ENCODE measurements at regions not wholly inside any gene's neighbourhood (a gene's known extent, or its start where the extent isn't known, plus 50 kb on each side); places are given as distances from the start of the nearest gene placed in this dataset.
"Not testable (repeated sequence)": the region's sequence is repeated elsewhere in the genome, so short reads cannot be mapped to it uniquely, and the experiment has no call there.

DNA sequence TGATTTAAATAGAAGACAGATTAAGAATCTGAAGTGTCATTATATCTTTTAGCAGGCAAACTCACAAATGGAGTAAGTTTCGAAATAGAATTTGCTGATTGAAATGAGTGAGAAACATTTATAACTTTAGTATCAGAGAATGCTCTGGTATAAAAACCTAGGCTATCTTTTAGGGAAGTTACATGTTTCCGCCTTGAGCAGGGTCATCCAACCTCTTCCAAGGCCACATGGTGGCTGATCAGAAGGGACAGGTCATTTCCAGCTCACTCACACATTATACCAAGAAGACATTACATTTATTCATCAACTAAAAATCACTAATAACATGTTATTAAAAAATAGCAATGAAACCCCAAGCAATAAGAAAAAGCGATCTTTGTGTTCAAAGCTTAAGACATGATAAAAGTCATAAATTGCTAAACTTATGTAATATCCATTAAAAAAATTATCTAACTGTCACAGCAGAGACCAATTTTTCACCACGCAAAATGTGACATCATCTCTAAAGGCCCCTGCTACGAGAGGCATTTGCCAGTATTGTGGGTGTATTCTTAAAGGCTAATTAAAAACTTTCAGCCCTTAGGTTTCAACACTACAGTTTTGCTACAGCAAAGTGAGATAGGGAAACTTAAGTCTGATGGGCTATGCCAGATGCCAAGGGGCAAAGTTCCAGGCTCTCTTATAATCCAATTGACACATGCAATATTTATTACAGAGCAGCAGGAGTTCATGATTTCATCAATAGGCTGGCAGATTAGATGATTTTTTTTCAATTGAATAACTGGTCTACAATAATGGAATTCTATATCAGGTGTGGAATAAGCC is 240.4 kb upstream of the TBL1XR1 start:
- no peak for DNase-seq

GRCh38 chr3:177438596-177439220 is 241.4 kb upstream of the TBL1XR1 start:
- DNase-seq, result no peak

DNA sequence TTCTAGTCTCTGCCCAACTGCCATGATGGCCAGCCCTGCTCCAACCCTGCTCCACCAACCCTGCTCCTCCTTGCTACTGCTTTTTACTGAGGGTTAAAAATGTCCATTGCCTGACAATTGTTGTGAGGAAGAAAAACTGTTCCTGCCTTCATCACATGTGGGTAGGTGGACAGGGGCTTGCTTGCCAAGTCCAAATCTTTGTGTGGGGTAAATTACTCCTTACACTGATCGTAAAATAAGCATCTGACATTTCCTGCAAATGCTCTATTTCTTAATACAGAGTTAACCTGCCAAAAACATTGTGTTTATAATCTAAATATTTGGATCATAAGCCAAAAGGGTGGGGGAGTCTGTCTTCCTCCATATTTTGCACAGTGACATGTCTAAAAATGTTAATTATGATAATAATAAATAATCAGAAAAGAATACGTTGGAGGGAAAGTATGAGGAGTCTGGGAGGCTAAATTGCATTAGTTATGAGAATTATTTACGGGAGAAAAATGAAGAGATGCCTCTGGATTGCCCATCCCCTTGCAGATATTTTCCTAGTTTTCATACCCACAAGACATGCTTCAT is 242.5 kb upstream of the TBL1XR1 start:
- DNase-seq, result no peak

DNA sequence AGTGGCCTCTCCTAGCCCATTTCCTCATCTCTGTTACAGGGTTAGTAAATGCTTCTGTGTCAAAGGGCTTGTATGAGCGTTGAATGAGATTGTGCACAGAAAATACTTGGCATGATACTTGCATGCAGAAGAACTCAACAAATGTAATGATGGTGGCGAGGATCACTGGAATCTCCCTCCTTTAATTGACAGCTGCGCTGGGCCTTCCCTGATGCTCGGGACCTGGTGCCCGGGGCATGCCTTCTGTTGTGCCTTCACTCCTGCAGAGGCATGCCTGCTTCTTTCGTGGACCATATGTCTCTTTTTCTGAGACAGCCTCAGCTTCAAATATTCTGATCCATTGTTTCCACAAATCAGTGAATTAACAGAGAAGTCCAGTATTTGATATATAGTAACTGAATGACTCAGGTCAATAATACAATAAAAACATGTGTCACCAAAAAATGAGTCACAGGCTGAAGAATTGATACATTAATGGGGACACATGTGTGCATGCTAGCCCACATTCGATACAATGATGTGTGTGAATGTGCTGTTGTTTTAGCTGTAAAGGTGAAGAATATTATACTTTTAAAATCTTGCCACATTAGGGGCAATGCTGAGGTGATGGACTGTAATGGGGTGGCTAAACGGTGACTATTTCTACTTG is 243.3 kb upstream of the TBL1XR1 start:
- DNase-seq, result no peak

GRCh38 chr3:177441276-177441812 is 244.1 kb upstream of the TBL1XR1 start:
- no peak for DNase-seq

- peak in 1 of 2 donors; percentile 48 for DNase-seq
These were observed 244.7 kb upstream of the TBL1XR1 start for GRCh38 chr3:177441813-177442646.

DNA sequence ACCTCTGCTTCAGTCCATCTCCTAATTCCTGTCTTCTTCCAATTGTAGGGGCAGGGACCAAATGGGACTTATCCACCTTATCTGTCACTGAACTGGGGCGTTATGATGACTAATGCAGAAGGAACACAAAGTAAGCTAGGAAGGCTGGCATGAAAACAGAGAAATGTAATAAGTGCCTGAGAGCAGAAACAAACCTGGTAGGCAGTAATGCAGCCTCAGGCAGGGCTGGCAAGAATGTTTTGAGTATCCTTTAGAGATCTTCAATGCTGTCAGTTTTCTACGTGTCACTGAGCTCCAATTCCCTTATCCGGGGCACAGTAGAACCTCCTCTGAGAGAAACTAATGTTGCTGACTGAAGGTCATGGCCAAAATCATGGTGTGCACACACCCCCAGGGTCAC is 246.2 kb upstream of the TBL1XR1 start:
- no peak for DNase-seq

GRCh38 chr3:177444696-177445095 is 247.4 kb upstream of the TBL1XR1 start:
- DNase-seq, result no peak

DNA sequence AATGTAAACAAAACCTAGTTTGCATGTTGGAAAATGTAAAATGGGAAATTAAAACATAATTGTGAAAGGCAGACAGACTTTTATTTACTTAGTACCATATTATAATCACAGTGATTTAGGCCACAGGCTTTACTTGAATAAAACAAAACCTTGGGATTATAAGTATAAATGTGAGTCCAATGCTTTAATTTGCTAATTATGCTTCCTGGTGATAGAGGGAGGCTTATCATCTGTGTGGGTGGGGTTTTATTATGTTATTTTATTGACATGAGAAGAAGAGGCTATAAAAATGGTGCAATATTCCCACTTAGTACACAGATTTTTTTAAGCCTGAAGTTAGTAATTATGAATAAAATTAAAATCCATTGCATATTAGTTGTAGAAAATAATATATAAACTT is 248.3 kb upstream of the TBL1XR1 start:
- no peak for DNase-seq

DNA sequence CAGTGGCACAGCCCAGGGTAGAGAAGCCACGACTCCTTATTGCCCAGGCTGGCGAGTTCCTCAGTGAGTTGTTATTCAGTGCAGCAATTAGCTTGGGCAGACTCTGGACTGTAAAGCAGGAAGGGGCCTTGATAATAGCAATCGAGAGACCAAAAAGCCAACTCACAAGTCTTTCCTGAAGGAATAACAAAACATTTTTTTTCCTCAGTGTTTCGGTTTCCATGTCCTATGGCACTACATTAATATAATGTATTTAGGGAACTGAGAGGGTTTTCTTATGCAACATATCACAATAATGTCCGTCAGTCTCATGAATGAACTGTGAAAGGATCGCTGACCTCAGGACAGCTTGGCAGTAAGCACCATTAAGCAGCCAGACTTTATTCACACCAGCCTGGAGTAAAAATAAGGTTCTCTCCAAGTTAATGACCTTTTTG is 248.9 kb upstream of the TBL1XR1 start:
- DNase-seq, result no peak

GRCh38 chr3:177447938-177448337 is 250.7 kb upstream of the TBL1XR1 start:
- DNase-seq, result no peak

GRCh38 chr3:177448987-177449359 is 251.7 kb upstream of the TBL1XR1 start:
- DNase-seq, result peak in 1 of 2 donors; percentile 66

GRCh38 chr3:177449360-177450006 is 252.2 kb upstream of the TBL1XR1 start:
- peak; percentile 54 to 57 for DNase-seq

- DNase-seq, result no peak
These were observed 254.0 kb upstream of the TBL1XR1 start for GRCh38 chr3:177451301-177451750.

DNA sequence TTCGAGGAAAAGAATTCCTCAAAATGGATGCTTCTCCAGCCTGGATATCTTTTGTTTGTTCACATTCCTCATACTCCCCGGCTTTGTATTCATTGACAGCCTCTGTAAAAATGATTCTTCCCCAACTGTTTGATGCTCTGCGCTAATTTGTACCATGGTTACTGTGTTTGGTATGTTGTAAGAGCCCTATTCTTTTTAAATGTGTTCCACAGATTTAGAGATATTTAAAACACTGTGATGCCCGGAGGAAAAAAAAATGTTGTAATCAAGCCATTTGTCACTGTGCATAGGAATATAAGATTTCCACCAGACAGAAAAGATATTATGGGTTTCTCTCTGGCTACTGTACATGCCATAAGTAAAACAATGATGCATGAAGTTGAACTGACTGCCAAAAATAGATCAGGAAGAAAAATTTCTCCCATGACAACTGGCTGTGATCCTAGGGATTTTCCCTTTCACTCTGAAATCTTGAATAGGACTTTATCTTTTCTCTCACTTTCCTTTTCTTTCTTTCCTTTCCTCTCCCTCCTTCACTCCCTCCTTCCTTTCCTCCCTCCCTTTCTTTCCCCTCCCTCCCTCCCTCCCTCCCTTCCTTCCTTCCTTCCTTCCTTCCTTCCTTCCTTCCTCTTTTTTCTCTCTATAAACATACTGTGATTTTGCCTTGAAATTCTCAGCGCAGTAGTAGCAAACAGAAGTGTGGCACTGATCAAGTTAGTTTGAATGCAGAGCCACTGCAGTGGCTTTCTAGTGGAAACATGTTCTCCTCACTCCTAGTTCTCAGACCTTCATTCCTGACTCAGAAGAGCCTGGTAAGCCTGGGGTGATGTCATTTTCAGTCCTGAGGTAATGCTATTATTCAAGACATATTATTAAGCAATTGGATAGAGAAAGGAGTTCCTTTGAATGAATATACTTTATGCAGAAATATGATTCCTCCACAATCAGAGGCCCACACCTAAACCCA is 254.9 kb upstream of the TBL1XR1 start:
- no peak for DNase-seq

GRCh38 chr3:177452831-177453450 is 255.7 kb upstream of the TBL1XR1 start:
- DNase-seq, result no peak

DNA sequence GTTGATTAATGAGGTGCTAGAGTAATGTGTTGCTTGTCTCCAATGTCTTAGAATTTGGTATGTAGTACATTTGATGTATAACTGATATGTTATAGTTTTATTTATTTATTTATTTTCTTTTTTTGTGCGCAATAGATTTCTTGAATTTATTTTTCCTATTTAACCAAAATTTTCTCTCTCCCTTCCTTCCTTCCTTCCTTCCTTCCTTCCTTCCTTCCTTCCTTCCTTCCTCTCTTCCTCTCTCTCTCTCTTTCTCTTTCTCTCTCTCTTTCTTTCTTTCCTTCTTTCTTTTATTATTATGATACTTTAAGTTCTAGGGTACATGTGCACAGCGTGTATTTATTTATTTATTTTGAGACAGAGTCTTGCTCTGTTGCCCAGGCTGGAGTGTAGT is 256.2 kb upstream of the TBL1XR1 start:
- no peak for DNase-seq

- DNase-seq, result not testable (repeated sequence)
These were observed 259.9 kb upstream of the TBL1XR1 start for GRCh38 chr3:177457204-177457603.

GRCh38 chr3:177459401-177459800 is 262.1 kb upstream of the TBL1XR1 start:
- no peak for DNase-seq

DNA sequence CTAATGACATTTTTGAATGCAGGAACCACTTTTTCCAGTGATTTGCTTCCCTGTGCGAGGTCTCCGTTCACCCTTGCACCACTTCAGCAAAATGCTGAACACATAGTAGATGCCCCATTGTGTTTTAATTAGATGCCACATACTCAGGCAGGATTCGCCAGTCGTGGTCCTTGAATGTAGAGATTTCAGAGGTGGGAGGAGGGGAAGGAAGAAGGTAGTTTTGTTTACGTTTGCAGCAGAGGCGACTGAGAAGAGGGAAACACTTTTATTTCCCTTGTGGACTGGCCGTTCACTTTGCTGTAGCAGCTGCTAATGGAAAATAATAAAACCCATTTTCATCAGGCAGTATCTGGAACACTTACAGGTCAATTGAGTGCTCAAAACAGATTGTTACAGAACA is 262.8 kb upstream of the TBL1XR1 start:
- no peak for DNase-seq
